GM19372 (cell line): ENCODE measurements at regions not wholly inside any gene's neighbourhood (a gene's known extent, or its start where the extent isn't known, plus 50 kb on each side); places are given as distances from the start of the nearest gene placed in this dataset.
"Not testable (repeated sequence)": the region's sequence is repeated elsewhere in the genome, so short reads cannot be mapped to it uniquely, and the experiment has no call there.

Experiments used
- ATAC-seq: cut with Tn5 transposase; IDR thresholded peaks from one replicate; pipeline ENCODE4 v1.9.1; 2021; ENCODE audit warnings: mild to moderate bottlenecking, low read depth, moderate library complexity; ENCODE audit not compliant: unreplicated experiment

GRCh38 chr3:4067893-4068292 lies 235.3 kb upstream of the SETMAR start:
- no peak for ATAC-seq

GRCh38 chr3:4069796-4070195 lies 233.4 kb upstream of the SETMAR start:
- no peak for ATAC-seq

GRCh38 chr3:4071481-4072184 lies 231.5 kb upstream of the SETMAR start:
- ATAC-seq, result no peak

GRCh38 chr3:4077278-4077677 lies 225.9 kb upstream of the SETMAR start:
- not testable (repeated sequence) for ATAC-seq

GRCh38 chr3:4077950-4078349 lies 225.2 kb upstream of the SETMAR start:
- no peak for ATAC-seq

GRCh38 chr3:4078903-4079302 lies 224.3 kb upstream of the SETMAR start:
- no peak for ATAC-seq

GRCh38 chr3:4079339-4080195 lies 223.6 kb upstream of the SETMAR start:
- no peak for ATAC-seq

- ATAC-seq, result no peak
Measured at GRCh38 chr3:4083225-4084015, 219.7 kb upstream of the SETMAR start.

- no peak for ATAC-seq
Measured at GRCh38 chr3:4084271-4084670, 218.9 kb upstream of the SETMAR start.

GRCh38 chr3:4086662-4087061 lies 216.5 kb upstream of the SETMAR start:
- ATAC-seq, result not testable (repeated sequence)

- no peak for ATAC-seq
Measured at GRCh38 chr3:4091786-4092185, 211.4 kb upstream of the SETMAR start.

GRCh38 chr3:4097801-4098200 lies 205.4 kb upstream of the SETMAR start:
- no peak for ATAC-seq

GRCh38 chr3:4099607-4100006 lies 203.6 kb upstream of the SETMAR start:
- ATAC-seq, result no peak

- no peak for ATAC-seq
Measured at GRCh38 chr3:4107430-4107829, 195.7 kb upstream of the SETMAR start.

GRCh38 chr3:4113811-4114522 lies 189.2 kb upstream of the SETMAR start:
- ATAC-seq, result no peak

GRCh38 chr3:4119119-4119518 lies 184.1 kb upstream of the SETMAR start:
- no peak for ATAC-seq

- ATAC-seq, result no peak
Measured at GRCh38 chr3:4125576-4125975, 177.6 kb upstream of the SETMAR start.

- ATAC-seq, result no peak
Measured at GRCh38 chr3:4138150-4138785, 164.9 kb upstream of the SETMAR start.

- ATAC-seq, result no peak
Measured at GRCh38 chr3:4138786-4139431, 164.3 kb upstream of the SETMAR start.
